OCI-M2 (cell line): ENCODE measurements at regions not wholly inside any gene's neighbourhood (a gene's known extent, or its start where the extent isn't known, plus 50 kb on each side); places are given as distances from the start of the nearest gene placed in this dataset.
"Not testable (repeated sequence)": the region's sequence is repeated elsewhere in the genome, so short reads cannot be mapped to it uniquely, and the experiment has no call there.

Experiments used
- DNase-seq: peaks from one replicate; lab custom pipeline; 2025; ENCODE audit not compliant: unreplicated experiment; lab: John Stamatoyannopoulos, UW

DNA sequence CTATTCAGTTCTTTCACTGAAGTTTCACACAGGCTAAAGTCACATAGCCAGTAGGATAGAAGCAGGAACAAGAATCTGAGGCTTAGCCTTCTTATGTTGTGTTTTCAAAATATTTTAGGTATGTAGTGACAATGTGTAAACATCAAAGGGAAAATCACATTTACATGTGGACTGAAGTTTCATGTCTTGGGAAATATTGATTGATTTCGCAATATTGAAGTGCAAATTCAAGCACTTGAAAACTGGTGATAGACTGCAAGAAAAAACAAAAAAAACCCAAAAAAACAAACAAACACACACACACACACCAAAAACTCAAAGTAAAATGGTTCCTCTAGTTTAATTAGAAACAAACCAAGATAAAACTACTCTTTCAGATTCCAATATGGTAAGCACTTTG lies 773.3 kb downstream of the PDCD6IP start:
- DNase-seq = no peak

DNA sequence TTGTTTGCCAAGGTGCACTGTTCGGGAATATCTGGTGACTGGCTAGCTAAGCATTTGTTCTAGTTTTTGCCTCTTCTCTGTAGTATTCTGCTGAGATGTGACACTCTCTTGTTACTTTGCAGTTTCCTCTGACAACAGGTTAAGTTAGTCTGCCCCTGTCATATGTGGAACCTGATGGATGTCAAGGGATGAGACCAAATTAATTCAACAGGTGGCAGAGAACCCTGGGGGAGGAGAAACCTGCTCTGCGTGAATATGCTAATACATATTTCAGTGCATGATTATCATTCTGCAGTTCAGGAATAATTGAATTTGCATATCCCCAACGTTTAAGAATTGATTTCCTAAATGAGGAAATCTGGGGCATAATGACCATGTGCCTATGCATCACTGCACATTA lies 777.3 kb downstream of the PDCD6IP start:
- DNase-seq = no peak

DNA sequence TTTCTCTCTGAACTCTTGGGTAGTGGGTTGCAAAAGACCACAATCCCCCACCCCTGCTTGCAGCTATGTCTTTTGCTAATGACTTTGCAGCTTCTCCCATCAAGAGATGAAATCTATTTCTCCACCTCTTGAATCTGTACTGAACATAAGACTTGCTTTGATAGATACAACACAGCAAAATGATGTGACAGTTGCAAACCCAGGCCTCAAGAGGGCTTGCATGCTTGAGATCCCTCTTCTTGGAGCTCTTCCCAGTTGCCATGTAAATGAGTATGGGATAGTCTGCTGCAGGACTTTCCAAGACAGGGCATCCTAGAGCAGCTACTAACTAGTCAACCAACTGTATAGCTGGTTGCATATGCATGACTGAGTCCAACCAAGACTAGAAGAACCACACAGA lies 783.6 kb downstream of the PDCD6IP start:
- DNase-seq = no peak

- DNase-seq = no peak
These were observed 785.0 kb downstream of the PDCD6IP start for GRCh38 chr3:34583451-34583850.

- no peak for DNase-seq
These were observed 786.5 kb downstream of the PDCD6IP start for GRCh38 chr3:34584971-34585370.

DNA sequence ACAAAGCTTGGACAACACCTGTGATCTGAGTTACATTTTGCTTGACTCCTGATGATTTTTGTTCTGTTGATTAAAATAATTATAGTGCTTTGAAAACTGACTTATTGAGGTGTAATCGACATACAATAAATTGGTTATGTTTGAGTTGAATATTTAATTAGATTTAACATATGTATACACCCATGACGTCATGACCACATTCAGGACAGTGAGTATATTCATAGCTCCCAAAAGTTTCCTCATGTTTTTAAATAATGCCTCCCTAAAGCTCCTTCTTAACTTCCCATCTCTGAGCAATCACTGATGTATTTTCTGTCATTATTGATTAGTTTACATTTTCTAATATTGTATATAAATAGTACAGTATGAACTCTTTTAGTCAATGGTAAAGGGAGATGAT lies 801.2 kb downstream of the PDCD6IP start:
- DNase-seq = no peak

GRCh38 chr3:34619990-34620389 lies 821.6 kb downstream of the PDCD6IP start:
- no peak for DNase-seq

GRCh38 chr3:34626699-34627098 lies 828.3 kb downstream of the PDCD6IP start:
- DNase-seq = no peak

DNA sequence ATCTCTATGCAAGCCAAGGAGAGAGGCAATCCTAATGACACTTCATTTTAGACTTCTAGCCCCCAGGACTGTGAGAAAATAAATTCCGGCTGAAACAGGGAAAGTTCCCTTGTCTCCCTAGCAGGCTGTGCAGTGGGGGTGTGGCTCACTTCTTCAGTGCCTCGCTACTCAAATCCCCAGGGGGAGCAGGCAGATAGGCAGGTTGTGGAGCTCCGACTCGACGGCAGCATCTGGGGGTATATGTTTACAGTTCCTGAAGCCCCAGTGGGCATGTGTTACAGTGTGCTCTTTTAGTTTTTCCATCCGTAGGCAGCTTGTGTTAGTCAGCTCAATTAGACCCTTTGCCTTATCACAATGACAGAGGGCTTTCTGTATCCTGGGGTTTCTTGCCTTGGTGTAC lies 836.5 kb downstream of the PDCD6IP start:
- no peak for DNase-seq

DNA sequence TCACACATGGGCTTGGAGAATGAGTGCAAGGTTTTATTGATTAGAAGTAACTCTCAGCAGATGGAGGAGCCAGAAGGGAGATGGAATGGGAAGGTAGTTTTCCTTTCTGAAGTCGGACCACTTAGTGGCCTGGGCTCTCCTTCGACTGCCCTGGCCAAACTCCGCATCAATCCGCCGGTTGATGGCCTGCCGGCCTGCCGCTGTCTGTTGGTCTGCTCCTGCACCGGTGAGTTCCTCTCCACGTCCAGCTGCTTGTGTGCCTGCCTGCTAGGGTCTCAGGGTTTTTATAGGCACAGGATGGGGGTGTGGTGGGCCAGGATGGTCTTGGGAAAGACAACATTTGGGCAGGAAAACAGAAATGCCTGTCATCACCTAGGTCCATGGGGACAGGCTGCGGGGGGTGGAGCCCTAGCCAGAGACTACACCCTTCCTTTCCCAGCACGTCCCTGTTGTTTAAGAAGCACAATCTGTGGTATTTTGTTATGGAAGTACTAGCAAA lies 837.0 kb downstream of the PDCD6IP start:
- no peak for DNase-seq

- no peak for DNase-seq
These were observed 848.6 kb downstream of the PDCD6IP start for GRCh38 chr3:34646911-34647460.

- no peak for DNase-seq
These were observed 851.7 kb downstream of the PDCD6IP start for GRCh38 chr3:34650131-34650530.

DNA sequence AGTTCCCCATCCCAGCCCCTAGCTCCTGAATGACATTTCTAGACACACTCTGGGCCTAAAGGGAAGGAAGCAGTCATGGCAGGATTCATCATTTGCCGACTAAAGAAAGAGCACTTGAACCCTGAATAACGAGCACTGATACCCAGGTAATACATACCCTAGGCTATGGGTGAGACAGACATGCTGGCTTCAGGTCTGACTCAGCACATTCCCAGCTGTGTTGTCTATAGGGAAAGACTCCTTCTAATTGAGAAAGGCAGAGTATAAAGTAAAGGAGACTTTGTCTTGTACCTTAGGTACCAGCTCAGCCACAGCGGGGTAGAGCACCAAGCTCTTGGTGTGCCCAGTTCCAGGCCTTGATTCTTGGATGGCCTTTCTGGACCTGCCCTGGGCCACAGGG lies 870.5 kb downstream of the PDCD6IP start:
- DNase-seq = no peak

- DNase-seq = no peak
These were observed 871.1 kb downstream of the PDCD6IP start for GRCh38 chr3:34669490-34669889.

DNA sequence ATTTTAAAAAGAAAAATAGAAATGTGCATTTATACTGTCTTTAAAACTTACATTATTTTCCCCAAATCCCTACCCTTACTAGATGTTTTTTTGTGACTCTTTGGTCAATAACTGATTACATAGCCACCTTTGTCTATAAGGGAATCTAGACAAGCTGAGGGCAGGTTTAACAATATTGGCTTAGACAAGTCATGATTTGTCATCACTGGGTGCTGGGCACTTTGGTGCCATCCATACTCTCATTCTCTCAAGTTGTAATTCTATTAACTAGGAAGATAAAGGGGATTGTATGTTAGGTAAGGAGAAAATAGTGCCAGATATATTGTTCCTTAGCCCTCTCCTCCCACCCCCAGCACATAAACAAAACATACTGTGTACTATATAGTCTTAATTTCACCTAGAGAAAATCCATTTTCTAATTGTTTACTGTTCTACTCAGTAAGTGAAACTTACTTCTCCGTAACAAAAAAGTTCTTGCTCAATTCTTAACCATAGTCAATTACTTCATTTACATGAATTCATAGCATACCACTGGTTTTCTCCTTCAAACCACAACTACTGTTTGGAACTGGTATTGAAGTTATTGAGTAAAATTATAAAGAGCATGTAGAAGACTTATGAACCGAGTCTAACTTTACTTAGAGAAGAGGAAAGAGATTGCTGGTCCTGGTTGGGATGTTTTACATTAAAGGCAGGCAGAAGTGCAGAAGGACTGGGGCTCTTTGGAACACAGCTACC lies 877.1 kb downstream of the PDCD6IP start:
- no peak for DNase-seq

- DNase-seq = no peak
These were observed 878.0 kb downstream of the PDCD6IP start for GRCh38 chr3:34676436-34676835.

GRCh38 chr3:34678575-34678974 lies 880.1 kb downstream of the PDCD6IP start:
- DNase-seq = no peak

DNA sequence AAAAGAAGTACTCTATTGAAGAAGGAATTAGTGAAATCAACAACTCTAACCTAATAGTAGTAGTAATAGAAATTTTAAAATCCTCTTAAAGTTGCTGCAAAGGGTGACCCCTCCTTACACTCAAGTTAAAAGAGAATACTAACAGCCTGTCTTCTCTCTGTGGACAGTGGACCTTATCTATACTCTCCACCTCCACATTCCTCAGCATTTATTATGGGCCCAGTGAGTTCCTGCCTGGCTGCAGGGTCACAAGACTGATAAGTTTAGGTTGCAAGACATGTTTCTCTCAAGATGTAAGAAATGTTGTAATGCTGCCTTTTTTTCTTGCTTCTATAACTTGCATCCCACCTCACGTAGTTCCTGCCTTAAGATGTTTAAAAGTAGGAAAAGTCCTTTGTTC lies 880.6 kb downstream of the PDCD6IP start:
- DNase-seq = not testable (repeated sequence)

GRCh38 chr3:34683851-34684250 lies 885.4 kb downstream of the PDCD6IP start:
- DNase-seq = peak; percentile 29

DNA sequence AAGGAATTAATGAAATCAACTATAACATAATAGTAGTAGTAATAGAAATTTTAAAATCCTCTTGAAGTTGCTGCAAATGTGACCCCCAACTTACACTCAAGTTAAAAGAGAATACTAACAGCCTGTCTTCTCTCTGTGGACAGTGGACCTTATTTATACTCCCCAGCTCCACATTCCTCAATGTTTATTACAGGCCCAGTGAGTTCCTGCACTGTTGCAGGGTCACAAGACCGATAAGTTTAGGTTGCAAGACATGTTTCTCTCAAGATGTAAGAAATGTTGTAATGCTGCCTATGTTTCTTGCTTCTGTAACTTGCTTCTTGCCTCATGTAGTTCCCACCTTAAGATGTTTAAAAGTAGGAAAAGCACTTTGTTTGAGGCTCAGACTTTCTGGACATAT lies 888.1 kb downstream of the PDCD6IP start:
- DNase-seq = no peak

DNA sequence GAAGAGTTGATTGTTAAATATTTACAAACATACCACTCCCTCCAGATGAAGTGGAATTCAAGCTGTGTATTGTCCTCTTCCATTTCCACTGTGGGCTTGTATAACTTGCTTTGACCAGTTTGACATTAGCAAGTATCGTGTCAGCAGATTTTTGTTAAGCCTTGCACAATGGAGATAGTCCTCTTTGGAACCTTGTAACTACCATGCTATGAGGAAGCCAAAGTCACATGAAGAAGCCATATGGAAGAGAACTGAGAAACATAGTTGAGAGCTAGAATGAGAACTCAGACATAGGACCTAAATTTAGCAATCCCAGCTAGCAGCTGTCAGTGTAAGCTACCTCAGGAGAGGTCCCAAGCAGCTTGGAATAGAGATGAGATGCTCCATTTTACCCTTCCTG lies 889.2 kb downstream of the PDCD6IP start:
- no peak for DNase-seq

DNA sequence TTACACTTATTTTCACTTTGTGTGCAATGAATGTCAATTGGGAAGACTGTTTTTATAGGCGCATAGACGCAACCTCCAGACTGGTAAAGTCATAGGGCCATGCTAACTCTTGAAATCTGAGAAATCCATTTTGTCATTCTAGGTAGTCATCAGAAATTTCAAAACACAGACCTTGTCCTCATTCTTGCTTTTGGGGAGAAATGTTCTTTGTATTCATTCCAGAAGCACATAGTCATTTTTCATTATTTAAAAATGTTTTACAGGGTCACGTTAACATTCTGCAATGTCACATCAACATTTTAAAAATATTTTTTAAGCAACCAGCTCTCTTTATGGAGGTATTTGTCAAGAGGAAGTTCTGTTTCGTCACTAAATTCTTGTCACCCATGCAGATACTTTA lies 898.4 kb downstream of the PDCD6IP start:
- DNase-seq = no peak

- DNase-seq = no peak
These were observed 904.6 kb downstream of the PDCD6IP start for GRCh38 chr3:34703053-34703452.
